ENCODE measurements at regions not wholly inside any gene's neighbourhood (a gene's known extent, or its start where the extent isn't known, plus 50 kb on each side); places are given as distances from the start of the nearest gene placed in this dataset.
"Not testable (repeated sequence)": the region's sequence is repeated elsewhere in the genome, so short reads cannot be mapped to it uniquely, and the experiment has no call there.

GRCh38 chr9:87781331-87781730 lies 55.4 kb downstream of the CTSL start:
- no peak overlapping the region for H3K27ac ChIP-seq
- no peak for DNase-seq (ENCODE audit: low read depth, low spot score)

GRCh38 chr9:87783180-87783579 lies 57.3 kb downstream of the CTSL start:
- no peak for DNase-seq (ENCODE audit: low read depth, low spot score)
- H3K27ac ChIP-seq, result no peak overlapping the region

DNA sequence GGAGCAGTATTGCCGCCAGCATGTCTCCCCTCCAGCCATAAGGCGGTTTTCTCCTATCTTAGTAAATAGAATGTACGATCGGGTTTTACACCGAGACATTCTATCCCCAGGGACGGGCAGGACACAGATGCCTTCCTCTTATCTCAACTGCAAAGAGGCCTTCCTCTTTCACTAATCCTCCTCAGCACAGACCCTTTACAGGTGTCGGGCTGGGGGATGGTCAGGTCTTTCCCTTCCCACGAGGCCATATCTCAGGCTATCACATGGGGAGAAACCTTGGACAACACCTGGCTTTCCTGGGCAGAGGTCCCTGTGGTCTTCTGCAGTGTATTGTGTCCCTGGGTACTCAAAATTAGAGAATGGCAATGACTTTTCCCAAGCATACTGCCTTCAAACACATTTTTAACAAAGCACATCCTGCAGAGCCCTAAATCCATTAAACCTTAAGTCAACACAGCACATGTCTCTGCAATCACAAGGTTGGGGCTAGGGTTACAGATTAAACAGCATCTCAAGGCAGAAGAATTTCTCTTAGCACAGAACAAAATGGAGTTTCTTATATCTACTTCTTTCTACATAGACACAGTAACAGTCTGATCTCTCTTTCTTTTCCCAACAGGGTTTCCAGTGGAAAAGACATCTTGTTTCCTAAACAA lies 59.5 kb downstream of the CTSL start:
- not testable (repeated sequence) for H3K27ac ChIP-seq
- DNase-seq (ENCODE audit: low read depth, low spot score), result peak; percentile 20

GRCh38 chr9:87786423-87786822 lies 60.5 kb downstream of the CTSL start:
- no peak overlapping the region for H3K27ac ChIP-seq
- DNase-seq (ENCODE audit: low read depth, low spot score), result no peak

DNA sequence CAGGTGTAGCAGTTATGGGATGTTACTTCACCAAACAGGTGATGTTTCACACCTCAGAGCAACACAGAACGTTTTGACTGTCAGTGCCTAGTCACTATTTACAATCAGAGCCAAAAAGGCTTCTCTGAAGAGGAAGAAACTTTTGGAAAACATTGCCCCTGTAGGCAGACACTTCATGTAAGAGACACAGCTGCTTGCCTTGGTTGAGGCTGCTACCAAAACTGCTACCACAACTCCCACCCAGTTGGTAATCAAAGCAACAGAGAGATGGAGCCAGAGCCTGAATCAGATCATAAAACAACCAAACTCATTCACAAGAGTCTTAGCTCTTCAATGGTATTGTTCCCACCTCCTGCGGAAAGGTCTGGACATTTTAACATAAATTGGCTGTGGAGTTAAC lies 61.0 kb downstream of the CTSL start:
- no peak for DNase-seq (ENCODE audit: low read depth, low spot score)

GRCh38 chr9:87787735-87788134 lies 61.8 kb downstream of the CTSL start:
- no peak for DNase-seq (ENCODE audit: low read depth, low spot score)

More for the DNA sequence above, 61.0 kb downstream of the CTSL start:
- H3K27ac ChIP-seq, result no peak overlapping the region

DNA sequence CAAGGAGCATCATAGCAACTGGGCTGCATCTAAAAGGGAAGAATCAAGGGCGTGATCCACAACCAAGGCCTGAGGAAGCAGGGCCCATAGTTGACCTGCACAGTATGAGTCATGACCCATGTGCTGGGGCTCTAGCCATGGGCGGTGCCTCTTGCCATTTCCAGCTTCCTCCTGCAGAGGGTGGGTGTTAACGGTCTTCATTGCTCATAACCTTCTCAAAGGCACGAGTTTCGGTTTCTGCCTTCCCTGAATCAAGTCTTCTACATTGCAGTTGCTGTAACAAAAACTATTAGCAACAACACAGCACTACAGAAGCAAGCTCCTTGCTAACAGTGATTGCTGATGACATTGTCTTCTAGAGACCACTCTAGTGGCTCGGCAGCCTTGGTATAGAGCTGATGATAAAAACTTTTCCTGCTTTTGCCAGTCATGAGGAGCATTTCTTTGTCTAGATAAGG lies 66.9 kb downstream of the CTSL start:
- peak; percentile 37 for DNase-seq (ENCODE audit: low read depth, low spot score)

More at GRCh38 chr9:87787735-87788134, 61.8 kb downstream of the CTSL start:
- H3K27ac ChIP-seq, result no peak overlapping the region

DNA sequence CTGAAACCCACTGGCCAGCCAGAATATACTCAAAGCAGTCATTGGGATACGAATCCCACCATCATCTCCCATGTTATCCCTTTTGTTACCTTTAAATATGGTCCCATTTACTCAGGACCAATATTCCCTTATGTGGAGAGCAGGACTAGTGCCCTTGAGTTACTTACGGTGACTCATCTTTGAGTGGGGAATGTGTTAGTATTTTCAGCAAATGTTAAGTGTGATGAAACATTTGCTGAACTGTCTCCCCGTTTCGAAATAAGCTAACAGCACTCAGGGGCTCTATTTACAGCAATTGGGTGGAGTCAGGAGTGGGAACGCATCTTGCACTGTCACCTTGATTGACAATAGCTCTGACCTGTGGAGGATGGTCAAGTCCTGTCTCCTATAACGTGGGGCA lies 67.4 kb downstream of the CTSL start:
- no peak for DNase-seq (ENCODE audit: low read depth, low spot score)

More for the DNA sequence above, 66.9 kb downstream of the CTSL start:
- H3K27ac ChIP-seq, result peak overlapping the region; percentile 42

DNA sequence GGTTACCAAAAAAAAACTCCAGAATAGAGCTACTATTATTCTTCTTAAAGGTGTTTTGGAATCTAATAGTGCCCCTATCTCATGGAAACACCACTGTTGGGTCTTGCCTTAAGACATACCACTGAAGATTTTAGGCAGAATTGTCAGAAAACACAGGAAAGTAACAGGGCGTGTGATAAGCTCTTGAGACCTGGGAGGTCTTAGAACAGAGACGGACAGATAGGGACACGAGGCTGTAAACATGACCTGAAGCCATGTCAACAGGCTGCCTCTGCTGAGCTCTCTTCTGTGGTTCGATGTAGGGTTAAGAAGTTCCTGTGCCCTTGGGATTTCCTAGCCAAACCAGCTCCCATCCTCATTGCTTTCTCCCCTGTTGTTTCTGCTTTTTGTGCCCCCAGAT lies 69.3 kb downstream of the CTSL start:
- no peak overlapping the region for H3K27ac ChIP-seq
- DNase-seq (ENCODE audit: low read depth, low spot score), result no peak

More for the DNA sequence above, 67.4 kb downstream of the CTSL start:
- peak overlapping the region; percentile 42 for H3K27ac ChIP-seq

GRCh38 chr9:87796196-87796595 lies 70.3 kb downstream of the CTSL start:
- H3K27ac ChIP-seq, result no peak overlapping the region
- no peak for DNase-seq (ENCODE audit: low read depth, low spot score)

GRCh38 chr9:87798261-87798833 lies 72.4 kb downstream of the CTSL start:
- no peak for DNase-seq (ENCODE audit: low read depth, low spot score)
- H3K27ac ChIP-seq, result no peak overlapping the region

GRCh38 chr9:87799503-87799902 lies 73.6 kb downstream of the CTSL start:
- H3K27ac ChIP-seq, result no peak overlapping the region
- no peak for DNase-seq (ENCODE audit: low read depth, low spot score)

GRCh38 chr9:87800456-87800855 lies 74.5 kb downstream of the CTSL start:
- no peak overlapping the region for H3K27ac ChIP-seq

DNA sequence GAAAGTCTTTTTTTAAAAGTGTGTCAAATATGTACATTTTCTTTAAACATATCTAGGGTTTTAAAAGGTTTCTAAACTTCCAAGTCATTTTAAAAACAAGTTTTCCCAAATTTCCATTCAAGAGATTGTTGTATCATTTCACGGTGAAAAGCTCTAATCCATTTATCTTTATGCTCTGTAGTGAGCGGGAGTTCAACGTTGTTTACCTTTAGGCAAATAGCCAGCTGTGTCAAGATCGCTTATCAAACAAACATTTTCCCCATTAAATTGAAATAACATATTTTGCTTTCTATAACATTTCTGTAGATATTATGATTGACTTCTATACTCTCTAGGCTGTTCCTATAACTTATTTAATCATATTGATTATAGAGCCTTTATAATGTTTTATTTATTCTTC lies 75.1 kb downstream of the CTSL start:
- DNase-seq (ENCODE audit: low read depth, low spot score), result no peak
- H3K27ac ChIP-seq, result no peak overlapping the region

More at GRCh38 chr9:87800456-87800855, 74.5 kb downstream of the CTSL start:
- DNase-seq (ENCODE audit: low read depth, low spot score), result no peak

- H3K27ac ChIP-seq, result no peak overlapping the region
- DNase-seq (ENCODE audit: low read depth, low spot score), result no peak
Measured at GRCh38 chr9:87803166-87803565, 77.2 kb downstream of the CTSL start.

DNA sequence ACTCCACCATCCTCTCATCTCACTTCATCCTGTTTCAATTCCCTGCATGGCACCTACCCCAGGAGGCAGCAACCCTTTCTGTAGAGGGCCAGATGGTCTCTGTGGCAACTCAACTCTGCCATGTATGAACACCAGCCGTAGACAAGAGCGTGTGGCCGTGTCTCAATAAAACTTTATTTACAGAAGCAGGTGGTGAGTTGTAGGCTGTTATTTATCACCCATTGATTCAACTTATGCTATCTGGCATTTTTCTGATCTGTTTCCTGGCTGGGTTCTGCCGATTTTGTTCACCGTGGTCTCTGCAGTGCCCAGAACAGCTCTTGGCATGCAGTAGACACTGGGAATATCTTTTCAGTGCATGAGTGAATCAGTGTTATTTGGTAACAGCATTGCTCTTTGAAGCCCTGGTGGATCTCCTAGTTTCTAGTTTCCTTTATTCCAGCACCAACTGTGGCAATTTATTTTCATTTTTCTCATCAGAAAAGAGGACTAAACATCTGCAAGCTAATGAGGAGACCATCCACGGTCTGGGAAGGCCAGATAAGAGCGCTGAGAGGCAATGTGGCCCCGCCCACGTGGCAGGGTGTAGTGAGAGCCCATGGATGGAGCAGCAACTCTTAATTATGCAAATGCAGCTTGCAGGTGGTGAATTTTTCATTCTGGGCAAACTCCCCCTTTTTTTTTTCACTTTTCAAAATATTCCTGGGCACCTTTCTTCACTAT lies 77.9 kb downstream of the CTSL start:
- H3K27ac ChIP-seq, result no peak overlapping the region
- no peak for DNase-seq (ENCODE audit: low read depth, low spot score)

DNA sequence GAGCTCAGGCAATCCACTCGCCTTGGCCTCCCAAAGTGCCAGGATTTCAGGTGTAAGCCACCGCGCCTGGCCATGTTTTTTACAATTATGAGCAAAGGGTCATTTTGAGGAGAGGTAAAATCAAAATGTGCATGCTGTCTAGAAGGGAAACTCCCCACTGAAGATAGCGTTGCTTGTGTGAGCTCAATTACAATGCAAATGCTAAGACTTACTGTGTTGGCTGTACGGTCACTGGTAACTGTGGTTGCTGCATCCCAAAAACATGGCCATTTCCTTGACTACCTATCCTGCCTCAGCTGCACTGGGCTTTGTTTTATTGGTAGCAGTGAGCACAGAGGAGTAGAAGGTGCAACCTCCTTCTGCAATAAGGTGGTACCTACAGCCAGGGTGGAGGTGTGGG lies 77.4 kb upstream of the SPATA31E1 start:
- DNase-seq (ENCODE audit: low read depth, low spot score), result no peak

GRCh38 chr9:87810008-87810407 lies 72.7 kb upstream of the SPATA31E1 start:
- no peak for DNase-seq (ENCODE audit: low read depth, low spot score)
- no peak overlapping the region for H3K27ac ChIP-seq

More for the DNA sequence above, 77.4 kb upstream of the SPATA31E1 start:
- no peak overlapping the region for H3K27ac ChIP-seq

- DNase-seq (ENCODE audit: low read depth, low spot score), result no peak
- no peak overlapping the region for H3K27ac ChIP-seq
Measured at GRCh38 chr9:87810679-87811178, 71.9 kb upstream of the SPATA31E1 start.

DNA sequence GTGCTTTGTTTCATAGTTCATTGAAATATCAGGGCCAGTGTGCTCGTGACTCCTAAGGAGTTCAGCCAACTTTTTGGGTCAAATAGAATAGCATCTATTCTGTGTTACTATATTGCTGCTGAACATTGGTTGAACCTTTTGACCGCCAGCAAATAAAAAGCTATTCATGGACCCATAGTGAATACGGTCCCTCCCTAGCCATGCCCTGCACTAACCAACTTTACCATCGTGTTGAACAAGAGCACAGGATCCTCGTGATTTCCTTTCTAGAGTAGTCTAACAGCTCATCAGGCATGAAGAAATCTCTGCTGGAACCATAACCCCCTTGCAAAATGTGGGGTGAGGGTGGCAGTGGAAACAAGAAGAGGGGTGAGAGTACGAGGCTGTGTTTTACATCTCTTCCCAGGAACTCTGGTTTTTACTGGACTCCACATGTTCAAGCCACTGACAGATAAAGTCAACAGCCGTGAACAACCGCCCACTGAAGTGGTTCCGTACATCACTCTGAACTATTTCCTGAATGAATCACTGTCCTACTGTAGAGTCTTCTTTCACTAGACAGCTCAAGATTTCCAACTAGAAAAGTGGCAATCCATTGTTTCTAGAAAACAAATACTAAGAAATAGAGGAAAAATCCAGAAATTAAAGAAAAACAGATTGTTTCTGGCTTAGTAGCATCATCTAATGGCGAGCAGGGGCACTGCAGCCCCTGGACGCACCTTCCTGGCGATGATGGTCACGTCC lies 70.1 kb upstream of the SPATA31E1 start:
- H3K27ac ChIP-seq, result no peak overlapping the region
- no peak for DNase-seq (ENCODE audit: low read depth, low spot score)

- no peak overlapping the region for H3K27ac ChIP-seq
- no peak for DNase-seq (ENCODE audit: low read depth, low spot score)
Measured at GRCh38 chr9:87813119-87813463, 69.6 kb upstream of the SPATA31E1 start.

Data from epithelial cell of prostate (primary cell).